SH-SY5Y (cell line): ENCODE measurements at regions not wholly inside any gene's neighbourhood (a gene's known extent, or its start where the extent isn't known, plus 50 kb on each side); places are given as distances from the start of the nearest gene placed in this dataset.

ENCODE experiments used
- GATA2 ChIP-seq: IDR thresholded peaks from 2 replicates; pipeline ENCODE4 v1.6.1; 2011; ENCODE audit warnings: mild to moderate bottlenecking, low read depth, low read length
- GATA3 ChIP-seq: IDR thresholded peaks from 2 replicates; pipeline ENCODE4 v1.6.1; 2011; ENCODE audit warnings: low read depth, mild to moderate bottlenecking, low read length, moderate library complexity

DNA sequence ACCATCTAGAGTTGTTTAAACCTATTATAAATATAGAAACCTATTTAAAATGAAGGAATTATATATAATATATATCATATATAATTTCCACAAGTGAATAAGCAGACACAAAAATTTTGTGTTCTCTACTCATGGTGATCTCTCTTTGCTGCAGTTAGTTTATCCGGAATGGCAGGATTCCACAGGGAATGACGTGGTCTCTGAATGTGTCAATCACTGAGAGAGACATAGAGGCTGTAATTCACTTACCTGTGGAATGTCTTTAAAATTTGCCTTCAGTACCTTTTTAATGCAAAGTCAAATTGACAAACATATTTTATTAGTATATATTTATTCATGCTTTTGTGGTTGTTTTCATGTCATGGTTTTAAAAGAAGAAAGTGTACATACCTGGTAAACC, 669.3 kb downstream of the NLGN4X start:
- TF ChIP-seq GATA2 (no peak), GATA3 (no peak)
